ENCODE measurements at regions not wholly inside any gene's neighbourhood (a gene's known extent, or its start where the extent isn't known, plus 50 kb on each side); places are given as distances from the start of the nearest gene placed in this dataset.

GRCh38 chr9:118128313-118128712, 424.1 kb downstream of the TLR4 start:
- Histone ChIP-seq H3K27ac (no peak overlapping the region), H3K36me3 (no peaks in the 10 kb centered on the region), H3K4me1 (no peaks in the 10 kb centered on the region), H3K27me3 (no peaks in the 10 kb centered on the region), H3K4me3 (no peak overlapping the region), H3K9me3 (peaks cover 0 to 7% (median 0%) of the 10 kb centered on the region in 12 donors)
- ATAC-seq (no peak), DNase-seq (no peak)
- TF ChIP-seq CTCF (IDR thresholded peaks at IDR 0.05) (no peak), POLR2A (IDR thresholded peaks at IDR 0.05) (no peak)
- intact Hi-C loops (cut with DNase I) = no loop called here
- 82 to 89% (median 83%) methylated on average over 2 of the region's 2 CpGs for WGBS, 4 donors

GRCh38 chr9:118129541-118129940, 425.3 kb downstream of the TLR4 start:
- no peaks in the 10 kb centered on the region for H3K27me3 ChIP-seq
- no peak for DNase-seq
- TF ChIP-seq CTCF (IDR thresholded peaks at IDR 0.05) (no peak), POLR2A (IDR thresholded peaks at IDR 0.05) (no peak)
- no peak overlapping the region for H3K4me3 ChIP-seq
- no peaks in the 10 kb centered on the region for H3K36me3 ChIP-seq
- no peak overlapping the region for H3K27ac ChIP-seq
- no peaks in the 10 kb centered on the region for H3K4me1 ChIP-seq
- ATAC-seq = no peak
- intact Hi-C loops (cut with DNase I) = no loop called here
- WGBS, 4 donors = 71 to 77% (median 73%) methylated on average over 3 of the region's 3 CpGs
- H3K9me3 ChIP-seq = peaks cover 0 to 7% (median 0%) of the 10 kb centered on the region in 12 donors

- Histone ChIP-seq H3K27ac (no peak overlapping the region), H3K4me3 (no peak overlapping the region), H3K9me3 (no peaks in the 10 kb centered on the region), H3K27me3 (no peaks in the 10 kb centered on the region), H3K4me1 (no peaks in the 10 kb centered on the region), H3K36me3 (no peaks in the 10 kb centered on the region)
- intact Hi-C loops (cut with DNase I) = no loop called here
- no peak for TF ChIP-seq POLR2A (IDR thresholded peaks at IDR 0.05)
- no peak for TF ChIP-seq CTCF (IDR thresholded peaks at IDR 0.05)
- 83 to 91% (median 90%) methylated on average over 1 of the region's 1 CpG for WGBS, 4 donors
- DNase-seq (no peak), ATAC-seq (no peak)
Observed at GRCh38 chr9:118148990-118149389, 444.8 kb downstream of the TLR4 start.

GRCh38 chr9:118156846-118157245, 452.6 kb downstream of the TLR4 start:
- no peak overlapping the region for H3K4me3 ChIP-seq
- ATAC-seq = no peak
- no peaks in the 10 kb centered on the region for H3K4me1 ChIP-seq
- 72 to 86% (median 83%) methylated on average over 6 of the region's 6 CpGs for WGBS, 4 donors
- DNase-seq = no peak
- H3K27ac ChIP-seq = no peak overlapping the region
- H3K36me3 ChIP-seq = no peaks in the 10 kb centered on the region
- intact Hi-C loops (cut with DNase I) = no loop called here
- TF ChIP-seq POLR2A (IDR thresholded peaks at IDR 0.05) (no peak), CTCF (IDR thresholded peaks at IDR 0.05) (no peak)
- no peaks in the 10 kb centered on the region for H3K9me3 ChIP-seq
- H3K27me3 ChIP-seq = no peaks in the 10 kb centered on the region
